HG03025 (cell line): ENCODE measurements at regions not wholly inside any gene's neighbourhood (a gene's known extent, or its start where the extent isn't known, plus 50 kb on each side); places are given as distances from the start of the nearest gene placed in this dataset.

Source experiments
- ATAC-seq: cut with Tn5 transposase; IDR thresholded peaks from one replicate; pipeline ENCODE4 v1.9.1; 2021; ENCODE audit warnings: mild to moderate bottlenecking, moderate library complexity; ENCODE audit not compliant: unreplicated experiment, low FRiP score

- no peak for ATAC-seq
These were observed 522.5 kb downstream of the ETV1 start for GRCh38 chr7:13466874-13467547.

- no peak for ATAC-seq
These were observed 512.5 kb downstream of the ETV1 start for GRCh38 chr7:13476881-13477444.

- no peak for ATAC-seq
These were observed 500.1 kb downstream of the ETV1 start for GRCh38 chr7:13489386-13489785.

- ATAC-seq, result no peak
These were observed 492.5 kb downstream of the ETV1 start for GRCh38 chr7:13496976-13497375.

GRCh38 chr7:13508586-13508985 lies 480.9 kb downstream of the ETV1 start:
- ATAC-seq, result no peak

GRCh38 chr7:13518738-13519137 lies 470.7 kb downstream of the ETV1 start:
- no peak for ATAC-seq

- ATAC-seq, result no peak
These were observed 465.4 kb downstream of the ETV1 start for GRCh38 chr7:13524076-13524475.

GRCh38 chr7:13532028-13532753 lies 457.3 kb downstream of the ETV1 start:
- ATAC-seq, result no peak

- no peak for ATAC-seq
These were observed 450.8 kb downstream of the ETV1 start for GRCh38 chr7:13538669-13539068.

- no peak for ATAC-seq
These were observed 449.0 kb downstream of the ETV1 start for GRCh38 chr7:13540429-13540828.

- ATAC-seq, result no peak
These were observed 448.1 kb downstream of the ETV1 start for GRCh38 chr7:13541326-13541725.

- no peak for ATAC-seq
These were observed 447.0 kb downstream of the ETV1 start for GRCh38 chr7:13542451-13542850.

- no peak for ATAC-seq
These were observed 438.0 kb downstream of the ETV1 start for GRCh38 chr7:13551503-13551902.

GRCh38 chr7:13560441-13560840 lies 429.0 kb downstream of the ETV1 start:
- no peak for ATAC-seq

- no peak for ATAC-seq
These were observed 426.2 kb downstream of the ETV1 start for GRCh38 chr7:13563257-13563656.

- no peak for ATAC-seq
These were observed 425.8 kb downstream of the ETV1 start for GRCh38 chr7:13563680-13564079.

GRCh38 chr7:13577566-13578145 lies 411.8 kb downstream of the ETV1 start:
- no peak for ATAC-seq

GRCh38 chr7:13578294-13578693 lies 411.2 kb downstream of the ETV1 start:
- no peak for ATAC-seq

- ATAC-seq, result no peak
These were observed 408.4 kb downstream of the ETV1 start for GRCh38 chr7:13581097-13581496.

GRCh38 chr7:13593854-13594253 lies 395.6 kb downstream of the ETV1 start:
- ATAC-seq, result no peak

- ATAC-seq, result no peak
These were observed 387.4 kb downstream of the ETV1 start for GRCh38 chr7:13602036-13602435.

- no peak for ATAC-seq
These were observed 386.4 kb downstream of the ETV1 start for GRCh38 chr7:13603016-13603415.
